GM21619 (cell line): ENCODE measurements at regions not wholly inside any gene's neighbourhood (a gene's known extent, or its start where the extent isn't known, plus 50 kb on each side); places are given as distances from the start of the nearest gene placed in this dataset.
"Not testable (repeated sequence)": the region's sequence is repeated elsewhere in the genome, so short reads cannot be mapped to it uniquely, and the experiment has no call there.

ENCODE experiments used
- ATAC-seq: cut with Tn5 transposase; IDR thresholded peaks from one replicate; pipeline ENCODE4 v1.9.1; 2021; ENCODE audit not compliant: unreplicated experiment

- no peak for ATAC-seq
These were observed 92.3 kb upstream of the ZNF438 start for GRCh38 chr10:31123946-31124345.

GRCh38 chr10:31124852-31125251, 93.2 kb upstream of the ZNF438 start:
- no peak for ATAC-seq

- no peak for ATAC-seq
These were observed 94.1 kb upstream of the ZNF438 start for GRCh38 chr10:31125789-31126188.

GRCh38 chr10:31126593-31126992, 94.9 kb upstream of the ZNF438 start:
- ATAC-seq = no peak

GRCh38 chr10:31128536-31128935, 96.9 kb upstream of the ZNF438 start:
- no peak for ATAC-seq

GRCh38 chr10:31129271-31129670, 97.6 kb upstream of the ZNF438 start:
- no peak for ATAC-seq

- ATAC-seq = no peak
These were observed 98.3 kb upstream of the ZNF438 start for GRCh38 chr10:31129880-31130405.

GRCh38 chr10:31130406-31130805, 98.7 kb upstream of the ZNF438 start:
- no peak for ATAC-seq

GRCh38 chr10:31131251-31131650, 99.6 kb upstream of the ZNF438 start:
- ATAC-seq = no peak

- ATAC-seq = no peak
These were observed 101.1 kb upstream of the ZNF438 start for GRCh38 chr10:31132681-31133244.

- ATAC-seq = no peak
These were observed 101.7 kb upstream of the ZNF438 start for GRCh38 chr10:31133251-31133791.

GRCh38 chr10:31133792-31134310, 102.2 kb upstream of the ZNF438 start:
- peak; percentile 44 for ATAC-seq

- peak; percentile 43 for ATAC-seq
These were observed 102.8 kb upstream of the ZNF438 start for GRCh38 chr10:31134311-31134952.

- no peak for ATAC-seq
These were observed 103.5 kb upstream of the ZNF438 start for GRCh38 chr10:31135171-31135570.

- not testable (repeated sequence) for ATAC-seq
These were observed 104.1 kb upstream of the ZNF438 start for GRCh38 chr10:31135791-31136190.

GRCh38 chr10:31136386-31136785, 104.7 kb upstream of the ZNF438 start:
- no peak for ATAC-seq

- ATAC-seq = no peak
These were observed 105.5 kb upstream of the ZNF438 start for GRCh38 chr10:31136930-31137885.

GRCh38 chr10:31138026-31138553, 106.4 kb upstream of the ZNF438 start:
- no peak for ATAC-seq

GRCh38 chr10:31139497-31139896, 107.8 kb upstream of the ZNF438 start:
- no peak for ATAC-seq

- no peak for ATAC-seq
These were observed 109.1 kb upstream of the ZNF438 start for GRCh38 chr10:31140716-31141115.

GRCh38 chr10:31142026-31142425, 110.4 kb upstream of the ZNF438 start:
- ATAC-seq = no peak
